GM19455 (cell line): ENCODE measurements at regions not wholly inside any gene's neighbourhood (a gene's known extent, or its start where the extent isn't known, plus 50 kb on each side); places are given as distances from the start of the nearest gene placed in this dataset.
A peak's percentile ranks its signal among the peaks of the same experiment; 100 is the strongest.

Experiments used
- ATAC-seq: cut with Tn5 transposase; IDR thresholded peaks from one replicate; pipeline ENCODE4 v1.9.1; 2021; ENCODE audit not compliant: unreplicated experiment

GRCh38 chr6:25061289-25061936 lies 125.7 kb upstream of the RIPOR2 start:
- ATAC-seq: no peak

DNA sequence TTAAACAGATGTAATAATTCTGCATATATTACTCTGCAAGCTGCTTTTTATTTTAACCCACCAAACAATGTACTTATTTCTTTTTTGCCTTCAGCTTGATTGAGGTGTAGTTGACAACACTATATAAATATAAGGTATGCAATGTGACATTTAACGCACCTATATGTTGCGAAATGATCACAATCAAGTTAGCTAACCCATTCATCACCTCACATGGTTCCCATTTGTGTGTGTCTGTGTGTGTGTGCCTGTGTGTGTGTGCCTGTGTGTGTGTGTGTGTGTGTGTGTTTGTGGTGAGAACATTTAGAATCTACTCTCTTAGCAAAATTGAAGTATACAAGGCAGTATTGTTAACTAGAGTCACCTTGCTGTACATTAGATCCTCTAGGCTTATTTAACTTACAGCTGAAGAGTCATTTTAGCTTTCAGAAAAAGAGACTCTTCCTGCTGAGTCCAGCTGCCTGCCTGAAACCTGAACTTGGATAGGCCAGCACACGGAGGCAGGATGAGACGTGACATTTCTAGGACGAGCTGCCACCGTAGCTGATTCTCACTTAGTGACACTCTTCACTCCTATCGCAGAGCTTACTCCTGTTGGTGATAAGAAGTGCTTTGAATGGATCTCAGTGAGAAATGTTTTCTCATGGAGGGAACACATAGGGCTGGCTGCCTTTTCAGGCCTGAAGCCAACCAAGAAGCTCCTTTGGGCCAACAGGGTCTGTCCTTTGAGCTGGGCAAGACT lies 126.5 kb upstream of the RIPOR2 start:
- no peak for ATAC-seq

DNA sequence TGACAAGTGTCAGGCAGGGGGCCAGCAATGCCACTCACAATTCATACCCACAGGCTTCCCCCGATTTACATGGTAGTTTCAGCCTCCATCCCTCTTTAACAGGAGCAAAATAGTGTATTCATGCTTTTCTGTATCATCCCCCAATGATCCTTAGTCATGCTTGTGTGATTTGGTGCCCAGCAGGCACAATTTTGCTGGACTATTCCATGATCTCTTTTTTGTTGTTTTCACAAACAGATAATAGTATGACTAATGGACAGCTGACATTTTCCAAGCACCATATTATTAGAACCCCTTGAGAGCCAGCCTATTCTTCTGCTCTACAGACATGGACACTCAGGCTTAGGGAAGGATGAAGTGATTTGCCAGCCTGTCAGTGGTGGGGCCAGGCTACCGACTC lies 128.2 kb upstream of the RIPOR2 start:
- ATAC-seq: no peak

DNA sequence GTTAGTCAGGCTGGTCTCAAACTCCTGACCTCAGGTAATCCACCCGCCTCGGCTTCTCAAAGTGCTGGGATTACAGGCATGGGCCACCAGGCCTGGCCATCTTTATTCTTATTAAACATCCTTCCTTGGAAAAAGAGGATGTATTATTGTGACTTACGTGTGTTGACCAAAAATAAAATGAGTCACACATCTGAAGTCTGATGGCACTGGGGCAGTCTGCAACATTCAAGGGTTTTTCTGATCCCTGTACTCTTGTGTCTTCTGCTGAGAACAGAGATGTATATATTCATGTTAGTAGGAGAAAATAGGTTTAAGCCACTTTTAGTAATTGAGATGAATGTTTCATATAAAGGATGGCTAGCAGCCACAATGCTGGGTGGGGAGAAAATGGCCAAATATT lies 129.9 kb upstream of the RIPOR2 start:
- no peak for ATAC-seq

GRCh38 chr6:25066593-25066992 lies 130.8 kb upstream of the RIPOR2 start:
- ATAC-seq: no peak

DNA sequence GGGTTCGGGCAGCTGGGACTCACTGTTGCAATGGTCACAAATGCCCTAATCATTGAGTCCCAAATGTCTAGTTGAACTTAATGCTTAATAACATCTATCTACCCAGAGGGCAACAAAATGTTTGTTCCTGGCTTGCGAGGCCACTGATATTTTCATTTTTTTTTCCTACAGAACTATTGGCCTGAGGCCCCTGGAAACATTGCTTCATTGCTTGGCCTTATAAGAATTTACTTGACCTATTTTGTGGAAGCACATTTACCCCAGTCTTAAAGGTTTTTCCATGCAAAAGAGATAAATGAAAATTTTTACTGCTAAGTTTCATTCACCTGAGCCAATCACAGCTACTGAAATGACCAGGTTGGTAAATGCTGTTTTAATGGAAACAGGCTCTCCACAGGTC lies 133.1 kb upstream of the RIPOR2 start:
- ATAC-seq: no peak

GRCh38 chr6:25070547-25071366 lies 135.0 kb upstream of the RIPOR2 start:
- ATAC-seq: peak; percentile 86

DNA sequence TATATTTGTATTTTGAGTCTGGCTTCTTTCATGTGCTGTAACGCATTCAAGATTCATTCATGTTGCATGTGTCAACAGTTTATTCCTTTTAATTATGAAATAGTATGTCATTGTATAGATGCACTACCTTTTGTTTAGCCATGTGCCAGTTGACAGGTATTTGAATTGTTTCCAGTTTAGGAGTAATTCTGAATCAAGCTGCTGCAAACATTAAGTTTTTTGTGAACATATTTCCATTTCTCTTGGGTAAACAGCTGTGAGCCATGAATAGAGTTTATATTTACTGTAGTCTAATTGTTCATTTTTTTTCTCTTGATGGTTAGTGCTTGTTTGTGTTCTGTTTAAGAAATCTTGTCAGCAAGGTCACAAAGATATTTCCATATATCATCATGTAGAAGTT lies 142.4 kb upstream of the RIPOR2 start:
- no peak for ATAC-seq

DNA sequence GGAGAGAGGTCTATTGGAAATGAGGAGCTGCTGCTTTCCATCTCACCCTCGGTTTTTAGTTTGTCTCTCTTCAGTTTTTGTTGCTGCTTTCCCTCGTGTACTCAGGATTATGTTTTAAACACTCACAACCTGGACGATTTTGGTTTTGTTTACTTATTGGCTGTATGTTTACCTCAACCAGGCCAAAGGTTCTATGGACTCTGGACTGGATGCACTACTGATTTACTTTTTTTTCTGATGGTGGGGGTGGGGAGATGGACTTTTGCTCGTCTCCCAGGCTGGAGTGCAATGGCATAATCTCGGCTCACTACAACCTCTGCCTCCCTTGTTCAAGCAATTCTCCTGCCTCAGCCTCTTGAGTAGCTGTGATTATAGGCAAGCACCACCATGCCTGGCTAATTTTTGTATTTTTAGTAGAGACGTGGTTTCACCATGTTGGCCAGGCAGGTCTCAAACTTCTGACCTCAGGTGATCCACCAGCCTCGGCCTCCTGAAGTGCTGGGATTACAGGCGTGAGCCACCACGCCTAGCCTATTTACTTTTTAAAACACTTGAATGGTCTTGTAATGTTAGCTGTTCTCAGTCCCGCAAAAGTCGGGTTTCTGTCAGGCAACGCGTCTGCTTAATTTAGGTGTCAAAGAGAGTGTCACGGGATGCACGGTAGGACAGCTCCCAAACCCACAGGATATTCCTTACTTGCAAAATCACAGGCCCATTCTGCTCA lies 148.2 kb upstream of the RIPOR2 start:
- ATAC-seq: no peak

DNA sequence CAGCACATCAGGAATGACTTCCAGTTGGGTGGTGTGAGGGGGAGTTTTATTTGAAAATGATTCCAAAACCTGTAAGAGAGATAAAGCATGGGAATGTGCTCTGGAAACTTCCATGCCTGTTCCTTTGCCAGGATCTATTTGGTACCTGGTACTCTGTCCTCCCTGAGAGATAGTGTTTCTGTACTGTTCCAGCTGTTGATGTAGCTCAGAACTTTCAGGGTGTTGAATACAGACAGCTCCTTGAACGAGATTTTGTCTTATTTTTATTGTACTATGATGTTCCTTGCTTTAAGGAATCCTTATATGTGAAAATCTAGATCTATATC lies 148.7 kb upstream of the RIPOR2 start:
- no peak for ATAC-seq

DNA sequence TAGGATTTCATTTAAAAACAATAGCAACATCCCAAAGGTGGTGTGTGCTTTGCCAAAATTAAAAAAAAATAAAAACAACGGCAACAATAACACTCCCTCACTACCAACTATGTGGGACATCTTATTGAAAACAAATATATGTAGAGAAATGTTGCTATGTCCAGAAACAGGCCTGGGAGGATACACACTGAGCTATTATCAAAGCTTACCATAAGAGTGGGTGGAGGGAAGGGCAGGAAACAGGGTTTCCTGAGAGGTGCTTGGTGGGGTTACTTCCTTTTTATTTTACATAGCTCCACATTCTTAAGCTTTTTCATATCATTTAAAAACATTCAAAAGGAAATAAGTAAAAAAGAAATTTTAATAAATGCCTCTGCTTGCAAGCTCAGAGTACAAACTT lies 150.0 kb upstream of the RIPOR2 start:
- ATAC-seq: no peak

GRCh38 chr6:25086500-25087091 lies 150.8 kb upstream of the RIPOR2 start:
- ATAC-seq: no peak

DNA sequence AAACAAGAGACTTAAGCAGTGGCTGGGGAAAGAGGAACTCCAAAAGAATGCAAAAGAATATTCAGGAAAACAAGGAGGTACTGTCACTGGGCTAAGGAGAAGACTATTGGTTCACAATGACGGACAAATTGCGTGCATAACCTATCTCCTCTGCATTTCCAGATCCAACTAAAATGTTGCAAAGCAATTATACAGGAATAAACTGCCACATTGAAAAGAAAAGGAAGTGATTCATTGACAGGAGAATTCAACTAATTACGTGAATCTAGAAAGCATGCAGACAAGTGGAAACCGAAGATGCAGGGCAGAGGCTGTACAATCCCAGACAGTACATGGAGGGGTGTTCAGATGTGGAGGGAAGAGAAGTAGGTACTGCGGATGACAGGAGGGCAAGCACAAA lies 152.8 kb upstream of the RIPOR2 start:
- ATAC-seq: no peak

DNA sequence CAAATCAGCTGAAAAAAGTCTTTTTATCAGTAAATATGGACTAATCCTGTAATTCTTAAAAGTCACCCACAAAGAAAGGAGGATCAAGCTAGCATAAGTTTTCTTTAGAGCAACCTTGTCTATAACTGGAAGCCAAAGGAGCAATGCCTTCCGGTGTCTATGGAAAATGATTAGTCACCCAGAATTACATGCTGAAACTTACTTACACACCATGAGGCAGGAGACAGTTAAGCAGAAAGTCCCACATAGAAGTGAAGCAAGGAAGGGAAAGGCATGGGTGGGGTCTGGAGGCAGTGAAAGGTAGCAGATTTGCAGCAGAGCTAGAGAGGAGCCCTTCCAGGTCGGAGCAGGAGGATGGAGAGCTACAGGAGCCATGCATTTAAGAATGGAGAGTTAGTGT lies 153.7 kb upstream of the RIPOR2 start:
- ATAC-seq: no peak

GRCh38 chr6:25094726-25095125 lies 159.0 kb upstream of the RIPOR2 start:
- ATAC-seq: no peak

- ATAC-seq: no peak
Measured at GRCh38 chr6:25100288-25100687, 164.5 kb upstream of the RIPOR2 start.

DNA sequence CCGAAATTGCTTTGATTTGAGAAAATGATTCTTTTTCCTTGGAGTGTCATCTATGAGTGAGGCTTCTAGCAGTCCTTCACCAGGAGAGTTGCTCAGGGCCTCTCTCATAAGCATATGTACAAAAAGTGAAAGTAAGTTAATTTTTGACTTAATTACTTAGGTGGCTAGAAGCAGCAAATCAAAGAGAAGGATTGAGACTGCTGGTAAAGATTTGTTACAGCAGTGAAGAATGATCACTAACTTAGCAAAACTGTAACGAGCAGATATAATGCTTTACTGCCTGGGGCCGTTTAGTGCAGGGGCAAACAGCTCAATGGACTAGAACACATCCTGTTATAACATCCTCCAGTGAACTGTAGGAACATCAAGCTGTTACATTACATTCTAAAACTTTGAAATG lies 167.8 kb upstream of the RIPOR2 start:
- no peak for ATAC-seq

GRCh38 chr6:25105070-25105925 lies 169.5 kb upstream of the RIPOR2 start:
- ATAC-seq: no peak

- peak; percentile 71 for ATAC-seq
Measured at GRCh38 chr6:25107218-25107617, 171.5 kb upstream of the RIPOR2 start.

DNA sequence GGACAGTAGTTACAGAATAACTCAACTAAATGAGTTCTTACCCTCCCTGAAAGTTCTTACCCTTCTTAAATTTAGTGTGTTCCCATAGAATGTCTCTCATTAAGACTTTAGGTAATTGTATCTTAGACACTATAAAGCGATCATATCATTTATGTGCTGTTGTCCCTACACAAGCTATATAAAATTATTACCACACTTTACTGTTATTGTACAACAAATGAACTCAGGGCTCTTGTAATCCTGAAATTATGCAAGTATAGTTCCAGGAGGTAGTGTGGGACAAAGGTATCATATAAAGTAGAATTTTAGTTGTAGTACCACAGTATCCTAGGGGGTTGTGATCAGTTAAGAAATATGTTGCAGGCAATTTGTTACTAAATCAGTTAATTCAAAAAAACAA lies 167.4 kb upstream of the CARMIL1 start:
- no peak for ATAC-seq
